Stimulated activated memory B cell treated with anti-CD40 and anti-IgM and Interleukin-4, amounts not matched to agents 10 μg/mL and 1 μg/mL and 100 μg/mL, for 72 hours (primary cell): ENCODE measurements at regions not wholly inside any gene's neighbourhood (a gene's known extent, or its start where the extent isn't known, plus 50 kb on each side); places are given as distances from the start of the nearest gene placed in this dataset.
"Not testable (repeated sequence)": the region's sequence is repeated elsewhere in the genome, so short reads cannot be mapped to it uniquely, and the experiment has no call there.

Experiments
- ATAC-seq: fragments of 150-1000 bp; cut with Tn5 transposase; 2 replicates; pipeline ENCODE4 v1.10.0; 2021
- H3K27ac Mint-ChIP-seq: one replicate; pipeline ENCODE4 v1.8.0; 2022; ENCODE audit warnings: mild to moderate bottlenecking, mixed read lengths
- H3K27me3 Mint-ChIP-seq: one replicate; pipeline ENCODE4 v1.8.0; 2022; ENCODE audit warnings: mixed read lengths
- H3K36me3 Mint-ChIP-seq: one replicate; pipeline ENCODE4 v1.8.0; 2022; ENCODE audit warnings: mixed read lengths
- H3K4me1 Mint-ChIP-seq: one replicate; pipeline ENCODE4 v1.8.0; 2022; ENCODE audit warnings: mixed read lengths
- H3K4me3 Mint-ChIP-seq: one replicate; pipeline ENCODE4 v1.8.0; 2022; ENCODE audit warnings: mild to moderate bottlenecking, moderate library complexity, mixed read lengths
- H3K9me3 Mint-ChIP-seq: one replicate; pipeline ENCODE4 v1.8.0; 2022; ENCODE audit warnings: mixed read lengths

DNA sequence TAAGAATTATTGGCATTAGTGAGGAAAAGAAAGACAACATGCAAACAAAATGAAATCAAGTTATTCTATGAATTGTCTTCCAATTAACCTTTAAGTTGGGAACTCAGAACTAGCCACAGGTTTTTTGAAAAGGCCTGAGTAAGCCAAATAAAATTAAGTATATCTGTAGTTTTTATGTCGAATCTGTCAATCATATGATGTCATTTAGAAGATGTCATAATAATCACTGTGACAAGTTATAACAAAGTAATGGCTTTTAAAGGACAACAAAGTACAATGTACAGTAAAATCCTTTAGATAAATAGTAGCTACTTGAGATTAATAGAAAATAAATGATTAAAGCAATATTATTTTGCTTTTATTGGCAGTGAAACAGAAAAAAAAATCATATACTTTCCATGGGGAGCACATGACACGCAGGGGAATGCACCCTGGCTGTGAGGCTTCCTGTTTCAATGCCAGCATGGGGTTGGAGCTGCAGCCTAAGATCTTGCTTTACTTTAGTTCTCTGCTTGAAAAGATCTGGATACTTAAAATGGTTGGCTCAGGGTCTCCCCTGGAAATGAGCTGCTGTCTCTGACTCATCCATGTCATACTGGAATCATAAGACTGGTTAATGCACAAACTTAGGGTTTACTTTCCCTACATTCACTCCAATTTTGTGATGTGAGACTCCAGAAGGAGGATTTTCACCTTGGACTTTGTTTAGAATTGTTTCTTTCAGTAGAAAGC lies 284.3 kb downstream of the TAF11L14 start:
- Mint-ChIP-seq H3K9me3 (no peaks in the 10 kb centered on the region), H3K4me3 (no peak overlapping the region), H3K4me1 (no peaks in the 10 kb centered on the region), H3K27ac (no peak overlapping the region), H3K36me3 (no peaks in the 10 kb centered on the region), H3K27me3 (peaks cover 19% of the 10 kb centered on the region)
- ATAC-seq: no peak

- ATAC-seq: no peak
- Mint-ChIP-seq H3K36me3 (no peaks in the 10 kb centered on the region), H3K27ac (no peak overlapping the region), H3K4me1 (no peaks in the 10 kb centered on the region), H3K27me3 (peaks cover 9% of the 10 kb centered on the region), H3K9me3 (no peaks in the 10 kb centered on the region), H3K4me3 (no peak overlapping the region)
These were observed 291.0 kb downstream of the TAF11L14 start for GRCh38 chr5:17925276-17925675.

DNA sequence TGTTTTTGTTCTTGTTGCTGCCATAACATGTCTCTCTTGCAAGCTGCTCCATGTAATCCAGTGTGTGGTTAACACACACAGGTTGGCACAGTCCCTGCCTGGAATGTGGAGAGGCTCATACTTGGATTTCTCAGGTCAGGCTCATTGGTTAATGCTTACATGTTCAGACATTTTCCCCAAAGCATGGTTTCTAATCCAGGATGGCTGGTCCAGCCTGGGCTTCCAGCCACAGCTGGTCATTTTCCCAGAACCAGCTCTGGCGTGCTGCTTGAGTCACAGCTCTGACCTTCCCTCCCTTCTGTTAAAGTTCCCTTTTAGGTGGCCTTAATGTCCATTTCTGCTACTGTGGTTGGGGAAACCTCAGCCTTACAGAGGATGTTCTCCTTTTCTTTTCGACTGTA lies 294.3 kb downstream of the TAF11L14 start:
- Mint-ChIP-seq H3K9me3 (peaks cover 11% of the 10 kb centered on the region), H3K36me3 (no peaks in the 10 kb centered on the region), H3K27me3 (no peaks in the 10 kb centered on the region), H3K4me1 (no peaks in the 10 kb centered on the region), H3K4me3 (no peak overlapping the region), H3K27ac (no peak overlapping the region)
- ATAC-seq: no peak

- peaks cover 12% of the 10 kb centered on the region for H3K9me3 Mint-ChIP-seq
- H3K4me3 Mint-ChIP-seq: no peak overlapping the region
- ATAC-seq: no peak
These were observed 294.9 kb downstream of the TAF11L14 start for GRCh38 chr5:17929171-17929570.

DNA sequence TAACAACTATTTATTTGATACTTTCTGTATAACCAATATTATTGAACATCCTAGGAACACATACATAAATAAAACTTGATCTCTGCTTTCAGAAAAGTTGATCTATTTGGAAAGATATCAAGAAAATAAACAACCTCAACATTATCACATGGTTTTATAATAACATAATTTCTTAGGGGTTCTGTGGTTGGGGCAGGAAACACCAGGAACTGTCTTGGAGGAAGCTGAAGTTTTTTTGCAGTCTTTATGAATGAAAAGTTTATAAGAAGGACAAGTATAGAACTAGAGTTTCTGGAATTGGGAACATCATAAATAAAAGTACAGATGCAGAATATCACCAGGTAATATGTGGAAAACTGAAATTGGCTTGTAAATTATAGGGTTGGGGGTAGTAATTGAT lies 296.1 kb downstream of the TAF11L14 start:
- no peaks in the 10 kb centered on the region for H3K27me3 Mint-ChIP-seq
- no peaks in the 10 kb centered on the region for H3K4me1 Mint-ChIP-seq
- no peak overlapping the region for H3K4me3 Mint-ChIP-seq
- ATAC-seq: no peak
- H3K27ac Mint-ChIP-seq: no peak overlapping the region
- peaks cover 18% of the 10 kb centered on the region for H3K9me3 Mint-ChIP-seq
- H3K36me3 Mint-ChIP-seq: peaks cover 6% of the 10 kb centered on the region

More at GRCh38 chr5:17929171-17929570, 294.9 kb downstream of the TAF11L14 start:
- no peaks in the 10 kb centered on the region for H3K27me3 Mint-ChIP-seq
- H3K36me3 Mint-ChIP-seq: peaks cover 2% of the 10 kb centered on the region
- H3K27ac Mint-ChIP-seq: no peak overlapping the region
- H3K4me1 Mint-ChIP-seq: no peaks in the 10 kb centered on the region

GRCh38 chr5:17944046-17944445 lies 309.8 kb downstream of the TAF11L14 start:
- Mint-ChIP-seq H3K4me1 (no peaks in the 10 kb centered on the region), H3K27ac (no peak overlapping the region), H3K36me3 (no peaks in the 10 kb centered on the region), H3K27me3 (no peaks in the 10 kb centered on the region), H3K9me3 (peaks cover 9% of the 10 kb centered on the region), H3K4me3 (no peak overlapping the region)
- no peak for ATAC-seq

DNA sequence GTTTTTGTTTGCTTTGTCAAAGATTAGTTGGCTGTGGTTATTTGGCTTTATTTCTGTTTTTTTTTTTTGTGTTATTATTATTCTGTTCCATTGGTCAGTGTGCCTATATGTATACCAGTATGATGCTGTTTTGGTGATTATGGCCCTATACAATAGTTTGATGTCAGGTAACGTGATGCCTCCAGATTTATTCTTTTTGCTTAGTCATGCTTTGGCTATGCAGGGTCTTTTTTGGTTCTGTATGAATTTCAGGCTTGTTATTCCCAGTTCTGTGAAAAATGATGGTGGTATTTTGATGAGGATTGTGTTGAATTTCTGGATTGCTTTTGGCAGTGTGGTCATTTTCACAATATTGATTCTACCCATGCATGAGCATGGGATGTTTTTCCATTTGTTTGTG lies 312.8 kb downstream of the TAF11L14 start:
- no peak overlapping the region for H3K4me3 Mint-ChIP-seq
- no peaks in the 10 kb centered on the region for H3K4me1 Mint-ChIP-seq
- no peak overlapping the region for H3K27ac Mint-ChIP-seq
- peaks cover 20% of the 10 kb centered on the region for H3K27me3 Mint-ChIP-seq
- H3K9me3 Mint-ChIP-seq: peaks cover 13% of the 10 kb centered on the region
- ATAC-seq: no peak
- H3K36me3 Mint-ChIP-seq: no peaks in the 10 kb centered on the region

GRCh38 chr5:17951392-17952169 lies 317.3 kb downstream of the TAF11L14 start:
- H3K27ac Mint-ChIP-seq: no peak overlapping the region
- H3K9me3 Mint-ChIP-seq: peaks cover 10% of the 10 kb centered on the region
- H3K27me3 Mint-ChIP-seq: peaks cover 25% of the 10 kb centered on the region
- H3K4me1 Mint-ChIP-seq: no peaks in the 10 kb centered on the region
- ATAC-seq: no peak
- no peaks in the 10 kb centered on the region for H3K36me3 Mint-ChIP-seq
- H3K4me3 Mint-ChIP-seq: no peak overlapping the region

- no peaks in the 10 kb centered on the region for H3K4me1 Mint-ChIP-seq
- peaks cover 25% of the 10 kb centered on the region for H3K27me3 Mint-ChIP-seq
- H3K27ac Mint-ChIP-seq: no peak overlapping the region
- H3K36me3 Mint-ChIP-seq: no peaks in the 10 kb centered on the region
- no peak for ATAC-seq
- peaks cover 10% of the 10 kb centered on the region for H3K9me3 Mint-ChIP-seq
- no peak overlapping the region for H3K4me3 Mint-ChIP-seq
These were observed 318.0 kb downstream of the TAF11L14 start for GRCh38 chr5:17952231-17952630.

- Mint-ChIP-seq H3K4me1 (no peaks in the 10 kb centered on the region), H3K9me3 (peaks cover 10% of the 10 kb centered on the region), H3K27me3 (no peaks in the 10 kb centered on the region), H3K4me3 (no peak overlapping the region), H3K36me3 (no peaks in the 10 kb centered on the region), H3K27ac (no peak overlapping the region)
- ATAC-seq: no peak
These were observed 329.8 kb downstream of the TAF11L14 start for GRCh38 chr5:17964067-17964466.

DNA sequence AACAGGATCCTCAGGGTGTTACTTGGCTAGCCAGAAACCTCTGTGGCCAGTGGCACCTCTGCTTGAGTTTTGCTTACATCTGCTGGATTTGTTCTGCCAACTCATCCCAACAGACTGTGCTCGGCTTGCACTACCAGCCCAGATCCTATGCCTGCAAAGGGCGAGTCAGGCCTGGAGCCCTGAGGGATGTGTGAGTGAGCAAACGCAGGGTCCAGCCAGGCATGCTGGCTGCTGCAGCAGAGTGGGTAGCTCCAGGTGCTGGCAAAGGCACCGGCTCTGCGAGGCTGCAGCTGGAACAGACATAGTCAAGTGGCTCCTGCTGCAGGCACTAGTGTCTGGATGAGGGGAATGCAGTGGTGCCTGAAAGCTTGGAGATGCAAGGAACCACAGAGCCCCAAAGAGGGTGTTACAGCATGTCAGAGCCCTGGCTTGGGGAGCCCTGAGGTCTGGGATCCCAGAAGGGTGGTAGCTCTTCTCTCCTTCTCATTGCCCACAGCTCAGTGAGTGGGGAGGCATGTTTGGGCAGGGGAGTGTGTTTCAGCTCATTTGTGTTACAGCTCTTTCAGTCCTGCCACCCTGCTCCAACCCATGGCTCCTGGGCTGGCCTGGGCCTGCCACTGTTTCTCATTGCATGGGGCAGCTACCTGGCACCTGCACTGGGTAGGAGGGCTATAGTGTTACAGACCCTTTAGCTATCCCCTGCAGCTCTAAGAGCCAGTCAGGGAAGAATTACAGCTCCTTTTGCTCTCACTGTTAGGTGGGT lies 332.6 kb downstream of the TAF11L14 start:
- ATAC-seq: no peak
- no peaks in the 10 kb centered on the region for H3K27me3 Mint-ChIP-seq
- no peaks in the 10 kb centered on the region for H3K36me3 Mint-ChIP-seq
- H3K27ac Mint-ChIP-seq: no peak overlapping the region
- H3K4me1 Mint-ChIP-seq: no peaks in the 10 kb centered on the region
- no peak overlapping the region for H3K4me3 Mint-ChIP-seq
- H3K9me3 Mint-ChIP-seq: peaks cover 11% of the 10 kb centered on the region

DNA sequence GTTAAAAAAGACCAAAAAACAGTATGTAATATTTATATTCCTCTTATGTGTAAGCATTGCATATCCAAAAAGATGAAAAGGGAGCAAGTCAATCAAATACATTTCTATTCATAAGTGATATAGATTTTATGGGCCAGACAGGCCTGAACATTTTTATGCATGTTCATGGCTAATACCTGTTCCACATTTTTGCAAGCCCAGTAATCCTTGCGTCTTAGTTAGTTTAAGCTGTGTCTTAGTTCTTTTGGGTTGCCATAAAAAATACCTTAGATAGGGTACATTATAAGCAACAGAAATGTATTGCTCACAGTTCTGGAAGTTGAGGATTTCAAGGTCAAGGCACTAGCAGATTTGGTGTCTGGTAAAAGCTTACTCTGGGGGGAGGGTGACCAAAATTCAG lies 342.1 kb downstream of the TAF11L14 start:
- Mint-ChIP-seq H3K36me3 (no peaks in the 10 kb centered on the region), H3K27ac (no peak overlapping the region), H3K4me1 (no peaks in the 10 kb centered on the region), H3K27me3 (peaks cover 8% of the 10 kb centered on the region), H3K9me3 (no peaks in the 10 kb centered on the region), H3K4me3 (no peak overlapping the region)
- no peak for ATAC-seq

DNA sequence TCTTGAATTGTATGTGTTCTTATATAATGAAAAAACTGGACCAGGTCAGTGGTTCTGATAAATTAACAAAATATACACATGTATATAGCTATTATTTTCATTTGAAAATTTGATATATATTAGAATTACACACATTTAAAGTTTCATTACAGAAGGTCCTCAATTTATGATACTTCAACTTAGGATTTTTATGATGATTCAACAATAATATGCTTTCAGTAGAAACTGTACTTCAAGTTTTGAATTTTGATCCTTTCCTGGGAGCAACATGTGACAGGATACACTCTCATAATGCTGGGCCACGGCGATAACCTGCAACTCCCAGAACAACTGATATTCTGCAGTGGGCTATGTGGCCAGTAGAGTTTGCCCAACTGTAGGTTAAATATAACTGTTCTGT lies 344.7 kb downstream of the TAF11L14 start:
- H3K4me1 Mint-ChIP-seq: no peaks in the 10 kb centered on the region
- no peak for ATAC-seq
- peaks cover 8% of the 10 kb centered on the region for H3K27me3 Mint-ChIP-seq
- H3K27ac Mint-ChIP-seq: no peak overlapping the region
- no peak overlapping the region for H3K4me3 Mint-ChIP-seq
- no peaks in the 10 kb centered on the region for H3K36me3 Mint-ChIP-seq
- no peaks in the 10 kb centered on the region for H3K9me3 Mint-ChIP-seq

- not testable (repeated sequence) for H3K27ac Mint-ChIP-seq, H3K36me3 Mint-ChIP-seq, H3K9me3 Mint-ChIP-seq, H3K4me3 Mint-ChIP-seq, H3K27me3 Mint-ChIP-seq, H3K4me1 Mint-ChIP-seq, ATAC-seq
These were observed 348.4 kb downstream of the TAF11L14 start for GRCh38 chr5:17982626-17983025.

DNA sequence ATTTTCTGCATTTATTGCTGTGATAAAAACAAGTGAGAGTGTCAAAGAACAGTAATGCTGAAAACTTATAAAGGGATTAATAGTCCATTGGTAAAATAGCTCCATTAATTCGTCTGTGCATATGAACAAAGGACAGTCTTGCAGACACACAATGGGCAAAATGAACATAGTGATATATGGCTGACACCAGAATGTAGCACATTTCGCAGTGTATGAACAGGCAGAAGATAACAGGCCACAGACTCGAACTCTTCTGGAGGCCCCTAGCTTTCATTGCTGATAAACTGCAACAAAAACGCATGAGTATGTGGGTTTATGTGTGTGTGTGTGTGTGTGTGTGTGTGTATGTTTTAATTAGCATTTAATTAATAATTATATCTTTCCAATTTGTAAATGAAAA lies 354.8 kb downstream of the TAF11L14 start:
- no peaks in the 10 kb centered on the region for H3K27me3 Mint-ChIP-seq
- no peak overlapping the region for H3K4me3 Mint-ChIP-seq
- H3K4me1 Mint-ChIP-seq: no peaks in the 10 kb centered on the region
- no peaks in the 10 kb centered on the region for H3K9me3 Mint-ChIP-seq
- no peak for ATAC-seq
- H3K27ac Mint-ChIP-seq: no peak overlapping the region
- no peaks in the 10 kb centered on the region for H3K36me3 Mint-ChIP-seq
